WERI-Rb-1 (cell line): ENCODE measurements at regions not wholly inside any gene's neighbourhood (a gene's known extent, or its start where the extent isn't known, plus 50 kb on each side); places are given as distances from the start of the nearest gene placed in this dataset.

Source experiments
- DNase-seq: peaks from one replicate; pipeline ENCODE4 v3.0.0-alpha.2; 2020
- H3K27ac ChIP-seq: fragments of 250-450 bp; sonication (Bioruptor Pico); 2 replicates; pipeline ENCODE4 v1.5.1; 2020; ENCODE audit warnings: mild to moderate bottlenecking, moderate library complexity
- H3K27me3 ChIP-seq: fragments of 250-450 bp; sonication (Bioruptor Pico); 2 replicates; pipeline ENCODE4 v1.5.1; 2021; ENCODE audit warnings: mild to moderate bottlenecking, low read depth, moderate library complexity; ENCODE audit not compliant: insufficient read depth, severe bottlenecking
- H3K36me3 ChIP-seq: fragments of 250-450 bp; sonication (Bioruptor Pico); 2 replicates; pipeline ENCODE4 v1.5.1; 2020; ENCODE audit warnings: mild to moderate bottlenecking, moderate library complexity
- H3K4me3 ChIP-seq: 2 replicates; pipeline ENCODE4 v1.5.1; 2011; ENCODE audit warnings: low read depth, mild to moderate bottlenecking, control low read depth, low read length
- H3K9me3 ChIP-seq: fragments of 250-450 bp; sonication (Bioruptor Pico); 2 replicates; pipeline ENCODE4 v1.5.1; 2021; ENCODE audit warnings: mild to moderate bottlenecking, moderate library complexity; ENCODE audit not compliant: severe bottlenecking
- TF ChIP-seq, protein P1 (sequence below): IDR thresholded peaks from 2 replicates; pipeline ENCODE4 v1.5.1; 2011; ENCODE audit warnings: low read depth, mild to moderate bottlenecking, control low read depth, inconsistent platforms, low read length

DNA sequence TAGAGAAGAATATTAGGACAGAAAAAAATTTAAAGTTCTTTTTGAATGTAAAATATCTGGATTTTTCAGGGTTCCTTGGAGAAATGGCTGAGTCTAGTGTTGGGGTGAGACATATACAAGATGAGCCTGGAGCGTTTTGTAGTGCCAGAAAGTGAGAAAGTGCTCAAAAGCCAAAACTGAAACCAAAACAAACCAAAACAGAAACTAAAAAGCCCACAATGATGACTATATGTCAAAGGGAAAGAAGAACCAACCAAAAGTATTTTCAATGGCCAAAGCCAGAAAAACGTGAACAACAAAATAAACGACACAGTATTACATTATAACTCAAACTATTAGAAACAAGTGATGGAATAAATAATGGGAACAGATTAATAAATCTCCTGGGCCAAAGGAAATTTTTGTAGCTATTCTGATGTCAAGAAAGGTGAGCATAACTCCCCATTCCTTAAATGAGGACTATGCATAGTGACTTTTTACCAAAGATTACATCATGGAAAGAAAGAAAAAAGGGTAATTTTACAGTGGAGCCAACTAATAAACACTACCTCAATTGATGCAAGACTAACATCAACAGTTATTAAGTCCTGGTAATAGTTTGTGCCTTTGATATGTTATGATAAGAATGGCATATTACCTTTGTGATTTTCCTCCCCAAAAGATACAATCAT, 1137.6 kb downstream of the C4orf33 start:
- no peak overlapping the region for H3K4me3 ChIP-seq
- no peak for DNase-seq
- no peak overlapping the region for H3K27ac ChIP-seq
- TF ChIP-seq, protein P1, sequence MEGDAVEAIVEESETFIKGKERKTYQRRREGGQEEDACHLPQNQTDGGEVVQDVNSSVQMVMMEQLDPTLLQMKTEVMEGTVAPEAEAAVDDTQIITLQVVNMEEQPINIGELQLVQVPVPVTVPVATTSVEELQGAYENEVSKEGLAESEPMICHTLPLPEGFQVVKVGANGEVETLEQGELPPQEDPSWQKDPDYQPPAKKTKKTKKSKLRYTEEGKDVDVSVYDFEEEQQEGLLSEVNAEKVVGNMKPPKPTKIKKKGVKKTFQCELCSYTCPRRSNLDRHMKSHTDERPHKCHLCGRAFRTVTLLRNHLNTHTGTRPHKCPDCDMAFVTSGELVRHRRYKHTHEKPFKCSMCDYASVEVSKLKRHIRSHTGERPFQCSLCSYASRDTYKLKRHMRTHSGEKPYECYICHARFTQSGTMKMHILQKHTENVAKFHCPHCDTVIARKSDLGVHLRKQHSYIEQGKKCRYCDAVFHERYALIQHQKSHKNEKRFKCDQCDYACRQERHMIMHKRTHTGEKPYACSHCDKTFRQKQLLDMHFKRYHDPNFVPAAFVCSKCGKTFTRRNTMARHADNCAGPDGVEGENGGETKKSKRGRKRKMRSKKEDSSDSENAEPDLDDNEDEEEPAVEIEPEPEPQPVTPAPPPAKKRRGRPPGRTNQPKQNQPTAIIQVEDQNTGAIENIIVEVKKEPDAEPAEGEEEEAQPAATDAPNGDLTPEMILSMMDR: no peak
- H3K36me3 ChIP-seq: no peaks in the 10 kb centered on the region
- H3K27me3 ChIP-seq: no peaks in the 10 kb centered on the region
- no peaks in the 10 kb centered on the region for H3K9me3 ChIP-seq

DNA sequence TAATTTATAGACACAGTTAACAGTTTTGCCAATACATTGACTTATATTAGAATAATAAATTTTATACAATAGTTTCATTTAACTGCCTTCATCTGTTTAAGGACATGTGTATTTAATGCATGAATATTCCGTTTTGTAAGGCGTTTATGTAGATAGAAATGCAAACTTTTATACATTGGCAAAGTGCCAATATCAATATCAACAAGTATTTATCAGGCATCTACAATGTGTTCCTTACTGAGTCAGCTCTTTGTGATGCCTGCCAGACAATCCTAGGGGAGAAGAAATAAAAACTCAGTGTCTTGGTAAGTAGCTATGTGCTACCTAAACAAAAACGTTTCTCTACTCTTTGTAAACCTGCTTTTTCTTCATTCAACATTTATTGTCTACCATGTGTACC, 1142.2 kb downstream of the C4orf33 start:
- no peak overlapping the region for H3K27ac ChIP-seq
- TF ChIP-seq, protein P1: no peak
- no peak overlapping the region for H3K4me3 ChIP-seq
- no peaks in the 10 kb centered on the region for H3K9me3 ChIP-seq
- no peaks in the 10 kb centered on the region for H3K27me3 ChIP-seq
- DNase-seq: no peak
- no peaks in the 10 kb centered on the region for H3K36me3 ChIP-seq

DNA sequence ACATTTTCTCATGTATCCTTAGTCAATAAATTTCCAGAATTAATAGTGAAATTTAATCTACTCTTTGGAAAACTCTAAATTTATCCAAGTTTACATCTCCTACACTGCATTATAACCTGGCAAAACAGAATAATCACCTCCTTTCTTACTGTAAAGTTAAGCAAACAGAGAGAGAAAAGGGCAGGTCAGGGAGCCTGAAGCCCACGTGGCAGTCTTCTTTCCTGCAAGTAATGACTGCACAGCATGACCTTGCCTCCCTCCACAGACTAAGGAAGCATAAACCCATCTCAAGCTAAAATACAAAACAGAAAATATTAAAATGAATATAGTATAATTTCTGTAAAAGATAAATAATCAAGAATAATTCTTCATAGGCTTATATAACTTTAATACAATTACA, 1153.0 kb downstream of the C4orf33 start:
- H3K27me3 ChIP-seq: no peaks in the 10 kb centered on the region
- no peak overlapping the region for H3K27ac ChIP-seq
- no peaks in the 10 kb centered on the region for H3K9me3 ChIP-seq
- TF ChIP-seq, protein P1: no peak
- H3K36me3 ChIP-seq: no peaks in the 10 kb centered on the region
- H3K4me3 ChIP-seq: no peak overlapping the region
- DNase-seq: no peak

DNA sequence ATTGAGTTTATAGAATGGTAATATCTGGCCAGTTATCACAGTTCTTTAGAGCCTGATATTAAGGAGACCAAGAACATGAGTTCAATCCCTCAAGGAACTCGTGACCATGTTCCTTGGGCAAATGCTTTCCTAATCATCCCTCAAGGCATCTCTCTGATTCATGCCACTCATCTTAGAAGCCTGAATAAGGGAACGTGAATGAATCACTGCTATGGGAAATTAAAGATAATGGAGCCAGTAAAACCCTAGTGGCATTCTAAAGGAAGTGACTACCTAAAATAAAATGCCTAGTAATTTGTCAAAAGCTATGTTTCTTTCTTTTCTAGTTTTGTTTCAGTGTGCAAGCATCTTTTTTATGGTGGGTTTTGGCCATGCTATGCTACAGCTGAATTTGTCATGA, 1161.3 kb downstream of the C4orf33 start:
- Histone ChIP-seq H3K27ac (no peak overlapping the region), H3K4me3 (no peak overlapping the region), H3K27me3 (no peaks in the 10 kb centered on the region), H3K36me3 (no peaks in the 10 kb centered on the region), H3K9me3 (no peaks in the 10 kb centered on the region)
- TF ChIP-seq, protein P1: no peak
- DNase-seq: no peak

DNA sequence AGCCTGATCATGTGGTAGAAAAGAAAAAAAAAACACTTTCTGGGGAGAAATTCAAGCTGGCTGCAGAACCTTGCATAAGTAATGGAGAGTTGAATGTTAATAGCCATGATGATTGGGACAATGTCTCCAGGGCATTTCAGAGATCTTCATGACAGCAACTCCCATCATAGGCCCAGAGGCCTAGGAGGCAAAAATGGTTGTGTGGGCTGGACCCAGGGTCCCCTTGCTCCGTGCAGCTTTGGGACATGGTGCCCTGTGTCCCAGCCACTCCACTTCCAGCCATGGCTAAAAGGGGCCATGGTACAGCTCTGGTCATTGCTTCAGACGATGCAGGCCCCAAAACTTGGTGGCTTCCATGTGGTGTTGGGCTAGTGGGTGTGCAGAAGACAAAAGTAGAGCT, 1170.9 kb downstream of the C4orf33 start:
- TF ChIP-seq, protein P1: no peak
- H3K36me3 ChIP-seq: no peaks in the 10 kb centered on the region

DNA sequence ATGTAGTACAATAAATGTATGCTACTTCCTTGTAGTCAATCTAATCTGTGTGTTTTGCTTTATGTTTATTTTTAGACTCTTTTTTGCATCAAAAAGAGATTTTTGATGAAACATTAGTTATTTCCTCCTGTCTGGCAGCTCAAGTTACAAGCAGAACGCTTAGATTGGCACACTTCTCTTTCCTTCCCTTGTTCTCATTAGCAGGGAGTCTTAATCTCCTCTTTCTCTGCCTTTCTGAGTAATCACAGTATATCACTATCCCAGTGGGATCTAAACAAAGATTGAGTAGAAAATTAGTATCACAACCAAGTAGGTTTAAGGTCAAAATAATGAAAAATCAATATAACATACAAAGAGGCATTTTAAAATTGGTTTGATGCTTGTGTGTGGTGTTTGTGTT, 1192.6 kb downstream of the C4orf33 start:
- no peak for DNase-seq
- no peaks in the 10 kb centered on the region for H3K36me3 ChIP-seq
- TF ChIP-seq, protein P1: no peak

More for the DNA sequence above, 1170.9 kb downstream of the C4orf33 start:
- no peak for DNase-seq
- no peak overlapping the region for H3K4me3 ChIP-seq
- H3K9me3 ChIP-seq: peaks cover 4% of the 10 kb centered on the region
- no peaks in the 10 kb centered on the region for H3K27me3 ChIP-seq
- no peak overlapping the region for H3K27ac ChIP-seq

More for the DNA sequence above, 1192.6 kb downstream of the C4orf33 start:
- Histone ChIP-seq H3K4me3 (no peak overlapping the region), H3K9me3 (no peaks in the 10 kb centered on the region), H3K27me3 (no peaks in the 10 kb centered on the region), H3K27ac (no peak overlapping the region)
